Parathyroid adenoma (tissue), 2 donors: ENCODE measurements at regions not wholly inside any gene's neighbourhood (a gene's known extent, or its start where the extent isn't known, plus 50 kb on each side); places are given as distances from the start of the nearest gene placed in this dataset.

Experiments
- H2AFZ ChIP-seq: fragments of 300-600 bp; sonication (generic); one replicate; pipeline ENCODE4 v1.7.0; 2017; ENCODE audit warnings: antibody characterized with exemption, mild to moderate bottlenecking
- H3K27ac ChIP-seq: fragments of 300-600 bp; sonication (generic); one replicate; pipeline ENCODE4 v1.7.0; 2017
- H3K27me3 ChIP-seq: fragments of 300-600 bp; sonication (generic); one replicate; pipeline ENCODE4 v1.7.0; 2017; ENCODE audit warnings: low read length; ENCODE audit not compliant: control insufficient read depth, insufficient read depth
- H3K36me3 ChIP-seq: fragments of 300-600 bp; sonication (generic); one replicate; pipeline ENCODE4 v1.7.0; 2017; ENCODE audit warnings: low read length; ENCODE audit not compliant: control insufficient read depth, insufficient read depth
- H3K4me1 ChIP-seq: fragments of 300-600 bp; sonication (generic); one replicate; pipeline ENCODE4 v1.7.0; 2017; ENCODE audit warnings: control low read depth
- H3K4me2 ChIP-seq: fragments of 300-600 bp; sonication (generic); one replicate; pipeline ENCODE4 v1.7.0; 2017; ENCODE audit warnings: low read length
- H3K4me3 ChIP-seq: fragments of 300-600 bp; sonication (generic); one replicate; pipeline ENCODE4 v1.7.0; 2017; ENCODE audit warnings: low read depth, low read length
- H3K79me2 ChIP-seq: fragments of 300-600 bp; sonication (generic); one replicate; pipeline ENCODE4 v1.7.0; 2017; ENCODE audit warnings: control low read depth
- H3K9ac ChIP-seq: fragments of 300-600 bp; sonication (generic); one replicate; pipeline ENCODE4 v1.7.0; 2017; ENCODE audit warnings: mild to moderate bottlenecking
- H3K9me3 ChIP-seq: fragments of 300-600 bp; sonication (generic); one replicate; pipeline ENCODE4 v1.7.0; 2017; ENCODE audit warnings: low read length; ENCODE audit not compliant: control insufficient read depth
- TF ChIP-seq, protein P1 (sequence below): fragments of 300-600 bp; sonication (generic); IDR thresholded peaks from one replicate; pipeline ENCODE4 v1.7.0; 2017; ENCODE audit warnings: antibody characterized with exemption, mild to moderate bottlenecking
- donor health status: primary hyperparathyroidism.

DNA sequence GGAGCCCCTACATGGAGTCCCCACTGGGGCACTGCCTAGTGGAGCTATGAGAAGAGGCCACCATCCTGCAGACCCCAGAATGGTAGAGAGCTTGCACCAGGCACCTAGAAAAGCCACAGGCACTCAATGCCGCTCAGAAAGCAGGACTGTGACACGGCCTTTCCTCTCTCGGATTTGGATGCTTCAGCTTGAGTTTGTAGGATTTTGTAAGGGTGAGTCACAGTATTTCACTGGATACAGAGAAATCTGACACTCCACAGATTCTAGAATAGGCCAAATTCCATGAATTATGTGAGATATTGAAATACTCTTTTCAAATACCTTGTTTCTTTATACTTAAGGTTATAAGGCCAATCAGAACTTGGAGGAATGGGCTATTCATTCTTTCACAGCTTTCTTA, 424.5 kb downstream of the HTR1B start:
- Histone ChIP-seq H3K4me3 (no peak overlapping the region), H3K9me3 (no peaks in the 10 kb centered on the region), H3K36me3 (no peaks in the 10 kb centered on the region), H3K9ac (no peak overlapping the region), H2AFZ (no peak overlapping the region), H3K79me2 (no peaks in the 10 kb centered on the region), H3K4me1 (no peaks in the 10 kb centered on the region), H3K27ac (no peak overlapping the region), H3K27me3 (no peaks in the 10 kb centered on the region), H3K4me2 (no peak overlapping the region)
- TF ChIP-seq, protein P1, sequence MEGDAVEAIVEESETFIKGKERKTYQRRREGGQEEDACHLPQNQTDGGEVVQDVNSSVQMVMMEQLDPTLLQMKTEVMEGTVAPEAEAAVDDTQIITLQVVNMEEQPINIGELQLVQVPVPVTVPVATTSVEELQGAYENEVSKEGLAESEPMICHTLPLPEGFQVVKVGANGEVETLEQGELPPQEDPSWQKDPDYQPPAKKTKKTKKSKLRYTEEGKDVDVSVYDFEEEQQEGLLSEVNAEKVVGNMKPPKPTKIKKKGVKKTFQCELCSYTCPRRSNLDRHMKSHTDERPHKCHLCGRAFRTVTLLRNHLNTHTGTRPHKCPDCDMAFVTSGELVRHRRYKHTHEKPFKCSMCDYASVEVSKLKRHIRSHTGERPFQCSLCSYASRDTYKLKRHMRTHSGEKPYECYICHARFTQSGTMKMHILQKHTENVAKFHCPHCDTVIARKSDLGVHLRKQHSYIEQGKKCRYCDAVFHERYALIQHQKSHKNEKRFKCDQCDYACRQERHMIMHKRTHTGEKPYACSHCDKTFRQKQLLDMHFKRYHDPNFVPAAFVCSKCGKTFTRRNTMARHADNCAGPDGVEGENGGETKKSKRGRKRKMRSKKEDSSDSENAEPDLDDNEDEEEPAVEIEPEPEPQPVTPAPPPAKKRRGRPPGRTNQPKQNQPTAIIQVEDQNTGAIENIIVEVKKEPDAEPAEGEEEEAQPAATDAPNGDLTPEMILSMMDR = no peak

DNA sequence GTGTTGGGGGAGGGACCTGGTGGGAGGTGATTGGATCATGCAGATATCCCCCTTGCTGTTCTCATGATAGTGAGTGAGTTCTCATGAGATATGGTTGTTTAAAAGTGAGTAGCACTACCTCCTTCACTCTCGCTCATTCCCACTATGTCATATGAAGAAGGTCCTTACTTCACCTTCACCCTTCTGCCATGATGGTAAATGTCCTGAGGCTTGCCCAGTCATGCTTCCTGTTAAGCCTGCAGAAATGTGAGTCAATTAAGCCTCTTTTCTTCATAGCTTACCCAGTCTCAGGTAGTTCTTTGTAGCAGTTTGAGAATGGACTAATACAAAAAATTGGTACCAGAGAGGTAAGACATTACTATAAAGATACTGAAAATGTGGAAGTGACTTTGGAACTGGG, 425.9 kb downstream of the HTR1B start:
- Histone ChIP-seq H3K27ac (no peak overlapping the region), H3K4me2 (no peak overlapping the region), H3K4me3 (no peak overlapping the region), H3K9ac (no peak overlapping the region), H3K79me2 (no peaks in the 10 kb centered on the region), H2AFZ (no peak overlapping the region), H3K4me1 (no peaks in the 10 kb centered on the region), H3K27me3 (no peaks in the 10 kb centered on the region), H3K9me3 (no peaks in the 10 kb centered on the region), H3K36me3 (no peaks in the 10 kb centered on the region)
- TF ChIP-seq, protein P1 = no peak

DNA sequence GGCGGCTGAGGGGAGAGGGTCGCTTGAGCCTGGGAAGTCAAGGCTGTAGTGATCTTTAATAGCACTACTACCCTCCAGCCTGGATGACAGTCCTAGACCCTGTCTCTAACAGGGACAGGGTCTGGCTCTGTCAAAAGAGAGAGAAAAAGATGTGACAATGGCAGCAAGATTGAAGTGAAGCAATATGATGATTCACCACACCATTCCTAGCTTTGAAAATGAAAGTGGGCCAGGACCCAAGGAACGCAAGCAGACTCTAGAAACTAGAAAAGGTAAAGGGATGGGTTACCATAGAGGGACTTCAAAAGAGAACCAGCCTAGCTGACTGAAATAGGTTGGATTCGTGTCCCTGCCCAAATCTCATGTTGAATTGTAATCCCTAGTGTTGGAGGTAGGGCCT, 426.9 kb downstream of the HTR1B start:
- H3K9me3 ChIP-seq = no peaks in the 10 kb centered on the region
- H3K27me3 ChIP-seq = no peaks in the 10 kb centered on the region
- no peaks in the 10 kb centered on the region for H3K4me1 ChIP-seq
- TF ChIP-seq, protein P1 = no peak
- H2AFZ ChIP-seq = no peak overlapping the region
- no peak overlapping the region for H3K4me3 ChIP-seq
- no peak overlapping the region for H3K9ac ChIP-seq
- no peaks in the 10 kb centered on the region for H3K36me3 ChIP-seq
- H3K79me2 ChIP-seq = no peaks in the 10 kb centered on the region
- H3K27ac ChIP-seq = no peak overlapping the region
- H3K4me2 ChIP-seq = no peak overlapping the region

DNA sequence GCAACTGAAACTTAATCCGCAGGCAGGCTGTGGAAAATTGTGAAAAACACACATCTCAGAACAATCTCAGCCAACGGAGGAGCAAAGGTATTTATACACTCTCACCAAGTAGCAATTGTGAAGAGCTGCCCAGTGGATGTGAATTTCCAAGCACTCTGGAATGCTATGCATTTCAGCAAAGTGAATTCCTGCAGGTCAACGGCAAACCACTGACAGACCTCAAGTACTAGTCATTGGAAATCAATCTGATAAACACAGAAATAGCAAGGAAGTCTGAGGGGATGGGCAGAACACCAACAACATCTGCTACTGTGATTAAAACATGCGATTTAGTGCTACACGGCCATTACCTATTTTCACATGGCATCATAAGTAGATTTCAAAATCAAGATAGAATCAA, 429.1 kb downstream of the HTR1B start:
- H2AFZ ChIP-seq = no peak overlapping the region
- no peaks in the 10 kb centered on the region for H3K4me1 ChIP-seq
- TF ChIP-seq, protein P1 = no peak
- no peak overlapping the region for H3K27ac ChIP-seq
- no peak overlapping the region for H3K9ac ChIP-seq
- H3K36me3 ChIP-seq = no peaks in the 10 kb centered on the region
- H3K4me2 ChIP-seq = no peak overlapping the region
- H3K27me3 ChIP-seq = no peaks in the 10 kb centered on the region
- H3K79me2 ChIP-seq = no peaks in the 10 kb centered on the region
- H3K9me3 ChIP-seq = no peaks in the 10 kb centered on the region
- no peak overlapping the region for H3K4me3 ChIP-seq

DNA sequence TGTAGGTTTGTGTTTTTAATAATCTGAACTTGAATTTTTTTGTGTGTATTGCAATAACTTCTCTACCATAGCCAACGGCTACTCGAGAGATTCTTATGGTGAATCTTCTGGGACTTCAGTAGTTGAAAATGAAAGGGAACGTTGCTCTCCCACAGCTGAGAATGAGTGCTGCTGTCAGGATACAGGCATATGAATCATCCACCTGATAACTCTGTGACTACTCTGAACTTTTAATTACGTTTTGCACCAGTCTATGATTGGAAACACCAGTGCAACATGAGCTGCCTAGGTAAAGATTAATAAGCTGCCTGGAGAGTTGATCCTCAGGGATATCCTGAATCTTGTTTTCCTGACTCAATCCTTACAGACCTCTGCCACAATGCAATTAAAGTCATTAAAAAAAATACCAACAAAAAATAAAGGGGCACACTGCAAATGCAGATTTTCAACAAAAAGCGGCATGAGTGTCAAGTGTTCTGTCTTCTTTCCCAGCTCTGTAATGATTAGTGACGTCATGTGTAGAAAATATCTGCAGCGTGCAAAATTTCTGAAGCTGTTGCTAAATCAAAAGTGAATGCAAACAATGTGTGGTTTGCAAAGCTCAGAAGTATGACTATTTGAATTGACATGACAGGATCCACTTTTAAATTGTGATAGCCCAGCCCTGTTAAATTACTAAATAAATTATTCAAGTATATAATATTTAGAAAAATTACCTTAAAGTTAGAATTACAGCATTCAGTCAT, 432.2 kb downstream of the HTR1B start:
- no peak overlapping the region for H3K27ac ChIP-seq

More for the DNA sequence above, 432.2 kb downstream of the HTR1B start:
- Histone ChIP-seq H3K36me3 (no peaks in the 10 kb centered on the region), H3K4me1 (no peaks in the 10 kb centered on the region), H3K27me3 (no peaks in the 10 kb centered on the region), H3K9ac (no peak overlapping the region), H3K9me3 (no peaks in the 10 kb centered on the region), H3K79me2 (no peaks in the 10 kb centered on the region), H2AFZ (no peak overlapping the region), H3K4me3 (no peak overlapping the region), H3K4me2 (no peak overlapping the region)
- TF ChIP-seq, protein P1 = no peak
